ENCODE measurements at regions not wholly inside any gene's neighbourhood (a gene's known extent, or its start where the extent isn't known, plus 50 kb on each side); places are given as distances from the start of the nearest gene placed in this dataset.
"Not testable (repeated sequence)": the region's sequence is repeated elsewhere in the genome, so short reads cannot be mapped to it uniquely, and the experiment has no call there.

DNA sequence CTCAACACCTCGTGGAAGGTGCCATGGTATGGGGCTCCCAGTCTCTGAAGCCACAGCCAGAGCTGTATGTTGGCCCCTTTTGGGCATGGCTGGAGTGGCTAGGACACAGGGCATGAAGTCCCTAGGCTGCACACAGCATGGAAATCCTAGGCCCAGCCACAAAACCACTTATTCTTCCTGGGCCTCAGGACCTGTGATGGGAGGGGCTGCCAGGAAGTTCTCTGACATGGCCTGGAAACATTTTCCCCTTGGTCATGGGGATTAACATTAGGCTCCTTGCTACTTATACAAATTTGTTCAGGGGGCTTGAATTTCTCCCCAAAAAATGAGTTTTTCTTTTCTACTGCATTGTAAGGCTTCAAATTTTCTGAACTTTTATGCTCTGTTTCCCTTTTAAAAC is 2091.2 kb upstream of the ACO1 start:
- no peak for DNase-seq (ENCODE audit: low read depth)

DNA sequence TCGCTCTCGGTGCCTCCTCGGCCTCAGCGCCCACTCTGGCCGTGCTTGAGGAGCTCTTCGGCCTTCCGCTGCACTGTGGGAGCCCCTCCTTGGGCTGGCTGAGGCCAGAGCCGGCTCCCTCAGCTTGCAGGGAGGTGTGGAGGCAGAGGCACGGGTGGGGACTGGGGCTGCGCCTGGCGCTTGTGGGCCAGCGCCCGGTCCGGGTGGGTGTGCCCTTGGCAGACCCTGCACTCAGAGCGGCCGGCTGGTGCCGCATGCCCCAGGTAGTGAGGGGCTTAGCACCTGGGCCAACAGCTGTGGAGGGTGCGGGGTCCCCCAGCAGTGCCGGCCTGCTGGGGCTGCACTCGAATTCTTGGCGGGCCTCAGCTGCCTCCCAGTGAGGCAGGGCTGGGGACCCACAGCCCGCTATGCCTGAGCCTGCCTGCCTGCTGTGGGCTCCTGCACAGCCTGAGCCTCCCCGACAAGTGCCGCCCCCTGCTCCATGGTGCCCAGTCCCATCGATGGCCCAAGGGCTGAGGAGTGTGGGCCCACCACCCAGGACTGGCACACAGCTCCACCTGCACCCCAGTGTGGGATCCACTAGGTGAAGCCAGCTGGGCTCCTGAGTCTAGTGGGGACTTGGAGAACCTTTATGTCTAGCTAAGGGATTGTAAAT is 2085.2 kb upstream of the ACO1 start:
- DNase-seq (ENCODE audit: low read depth), result no peak

- DNase-seq (ENCODE audit: low read depth), result no peak
Observed at GRCh38 chr9:30301271-30301963, 2083.0 kb upstream of the ACO1 start.

- DNase-seq (ENCODE audit: low read depth), result no peak
Observed at GRCh38 chr9:30310711-30311110, 2073.7 kb upstream of the ACO1 start.

- DNase-seq (ENCODE audit: low read depth), result no peak
Observed at GRCh38 chr9:30329431-30329830, 2055.0 kb upstream of the ACO1 start.

DNA sequence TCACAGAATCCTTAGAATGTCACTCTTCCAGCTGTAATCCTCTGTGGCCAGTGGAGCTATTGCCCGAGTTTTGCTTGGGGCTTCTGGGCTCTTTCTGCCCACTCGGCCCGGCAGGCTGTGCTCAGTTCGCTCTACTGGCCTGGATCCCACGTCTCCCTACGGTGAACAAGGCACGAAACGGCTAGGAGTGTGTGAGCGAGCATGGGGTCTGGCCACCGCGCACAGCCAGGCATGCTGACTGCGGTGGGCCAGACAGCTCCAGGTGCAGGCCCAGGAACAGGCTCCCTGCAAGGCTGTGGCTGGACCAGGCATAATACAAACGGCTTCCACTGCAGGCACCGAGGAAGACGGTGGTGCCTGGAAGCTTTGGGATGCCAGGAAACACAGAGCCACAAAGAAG is 2035.5 kb upstream of the ACO1 start:
- DNase-seq (ENCODE audit: low read depth), result no peak

GRCh38 chr9:30349526-30350513 is 2034.6 kb upstream of the ACO1 start:
- DNase-seq (ENCODE audit: low read depth), result peak; percentile 8

GRCh38 chr9:30356221-30356620 is 2028.2 kb upstream of the ACO1 start:
- no peak for DNase-seq (ENCODE audit: low read depth)

DNA sequence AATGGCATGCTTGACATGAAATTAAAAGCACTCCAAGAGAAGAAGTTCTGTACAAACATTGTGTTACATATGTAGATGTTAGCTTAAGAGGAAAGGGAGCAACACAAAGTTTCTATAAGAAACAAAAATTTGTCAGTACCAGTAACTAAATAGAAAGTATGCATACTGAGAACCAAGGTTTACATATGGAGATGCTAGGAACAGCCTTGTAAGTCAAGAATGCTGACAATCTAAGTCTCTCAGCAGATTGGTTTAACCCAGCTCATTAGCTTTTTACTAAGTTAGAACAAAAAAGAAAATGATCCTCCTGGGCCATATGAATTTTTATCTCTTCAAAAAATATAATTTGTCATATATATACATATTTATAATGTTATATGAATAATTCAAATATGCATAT is 2022.1 kb upstream of the ACO1 start:
- DNase-seq (ENCODE audit: low read depth), result no peak

GRCh38 chr9:30366140-30366539 is 2018.3 kb upstream of the ACO1 start:
- not testable (repeated sequence) for DNase-seq (ENCODE audit: low read depth)

GRCh38 chr9:30382271-30382670 is 2002.2 kb upstream of the ACO1 start:
- no peak for DNase-seq (ENCODE audit: low read depth)

- DNase-seq (ENCODE audit: low read depth), result no peak
Observed at GRCh38 chr9:30410273-30410672, 1974.2 kb upstream of the ACO1 start.

DNA sequence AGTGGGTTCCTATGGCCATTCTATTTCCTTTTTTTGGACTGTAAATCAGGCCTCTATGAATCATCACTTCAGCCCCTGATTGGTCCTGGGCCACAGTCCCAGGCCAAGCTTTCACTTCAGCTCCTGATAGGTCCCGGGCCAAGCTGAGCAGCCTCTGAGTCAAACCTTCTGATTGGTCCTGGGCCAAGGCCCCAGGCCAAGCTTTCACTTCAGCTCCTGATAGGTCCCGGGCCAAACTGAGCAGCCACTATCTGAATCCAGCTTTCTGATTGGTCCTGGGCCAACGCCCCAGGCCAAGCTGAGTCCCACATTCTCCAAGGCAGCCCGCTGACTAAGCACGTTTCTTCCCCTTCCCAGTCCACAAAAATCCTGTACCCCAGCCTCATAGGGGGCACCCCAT is 1972.9 kb upstream of the ACO1 start:
- DNase-seq (ENCODE audit: low read depth), result no peak

- DNase-seq (ENCODE audit: low read depth), result no peak
Observed at GRCh38 chr9:30459156-30459555, 1925.3 kb upstream of the ACO1 start.

DNA sequence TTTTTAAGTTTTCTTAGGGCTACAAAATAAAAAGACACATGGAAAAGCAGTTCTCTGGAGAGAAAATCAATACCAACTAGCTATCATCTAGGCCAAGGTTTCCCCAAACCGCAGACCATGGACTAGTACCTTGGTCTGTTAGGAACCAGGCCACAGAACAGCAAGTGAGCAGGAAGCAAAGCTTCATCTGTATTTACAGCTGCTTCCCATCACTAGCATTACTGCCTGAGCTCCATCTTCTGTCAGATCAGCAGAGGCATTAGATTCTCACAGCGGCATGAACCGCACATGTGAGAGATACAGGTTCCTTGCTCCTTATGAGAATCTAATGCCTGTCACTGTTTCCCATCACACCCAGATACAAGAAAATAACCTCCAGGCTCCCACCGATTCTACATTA is 1907.6 kb upstream of the ACO1 start:
- DNase-seq (ENCODE audit: low read depth), result no peak

- DNase-seq (ENCODE audit: low read depth), result no peak
Observed at GRCh38 chr9:30478684-30479083, 1905.8 kb upstream of the ACO1 start.

DNA sequence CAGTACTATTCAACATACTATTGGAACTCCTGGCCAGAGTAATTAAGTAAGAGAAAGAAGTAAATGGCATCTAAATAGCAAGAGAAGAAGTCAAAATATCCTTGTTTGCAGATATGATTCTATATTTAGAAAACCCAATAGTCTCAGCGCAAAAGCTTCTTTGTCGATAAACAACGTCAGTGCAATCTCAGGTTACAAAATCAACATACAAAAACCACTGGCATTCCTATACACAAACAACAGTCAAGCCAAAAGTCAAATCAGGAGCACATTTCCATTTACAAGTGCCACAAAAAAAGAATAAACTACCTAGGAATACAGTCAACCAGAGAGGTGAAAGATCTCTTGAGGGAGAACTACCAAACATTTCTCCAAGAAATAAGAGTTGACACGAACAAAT is 1901.9 kb upstream of the ACO1 start:
- DNase-seq (ENCODE audit: low read depth), result no peak

GRCh38 chr9:30484690-30485089 is 1899.8 kb upstream of the ACO1 start:
- no peak for DNase-seq (ENCODE audit: low read depth)

DNA sequence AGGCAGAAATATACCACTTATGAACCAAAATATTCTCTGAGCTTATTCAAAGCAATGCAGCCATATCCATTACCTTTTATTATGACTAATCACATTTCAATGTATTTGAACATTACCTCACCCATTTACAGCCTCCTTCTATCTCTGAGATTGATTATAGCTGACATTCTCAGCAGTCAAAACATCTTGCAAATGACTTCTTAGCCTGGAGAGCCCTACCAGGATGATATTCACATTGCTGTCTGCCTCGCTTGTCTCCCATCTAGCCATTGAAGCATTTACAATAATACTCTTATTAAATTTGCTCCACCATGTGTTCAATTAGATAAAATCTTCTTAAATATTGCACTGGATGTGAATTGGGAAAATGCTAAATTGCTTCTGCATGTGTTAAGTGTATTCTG is 1879.9 kb upstream of the ACO1 start:
- peak; percentile 2 for DNase-seq (ENCODE audit: low read depth)

GRCh38 chr9:30505311-30505710 is 1879.1 kb upstream of the ACO1 start:
- no peak for DNase-seq (ENCODE audit: low read depth)

DNA sequence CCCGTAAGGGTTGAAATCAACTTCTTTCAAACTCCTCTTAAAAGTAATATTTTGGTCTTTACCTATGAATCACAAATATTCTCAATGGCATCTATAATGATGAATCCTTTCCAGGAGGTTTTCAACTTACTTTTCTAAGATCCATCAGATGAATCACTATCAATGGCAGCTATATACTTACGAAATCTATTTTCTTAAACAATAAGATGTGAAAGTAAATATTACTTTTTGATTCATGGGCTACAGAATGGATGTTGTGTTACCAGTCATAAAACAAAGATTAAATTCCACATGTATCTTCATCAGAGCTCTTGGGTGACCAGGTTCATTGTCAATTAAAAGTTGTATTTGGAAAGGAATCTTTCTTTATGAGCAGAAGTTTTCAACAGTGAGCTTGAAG is 1877.7 kb upstream of the ACO1 start:
- no peak for DNase-seq (ENCODE audit: low read depth)

- DNase-seq (ENCODE audit: low read depth), result no peak
Observed at GRCh38 chr9:30507166-30507565, 1877.3 kb upstream of the ACO1 start.

DNA sequence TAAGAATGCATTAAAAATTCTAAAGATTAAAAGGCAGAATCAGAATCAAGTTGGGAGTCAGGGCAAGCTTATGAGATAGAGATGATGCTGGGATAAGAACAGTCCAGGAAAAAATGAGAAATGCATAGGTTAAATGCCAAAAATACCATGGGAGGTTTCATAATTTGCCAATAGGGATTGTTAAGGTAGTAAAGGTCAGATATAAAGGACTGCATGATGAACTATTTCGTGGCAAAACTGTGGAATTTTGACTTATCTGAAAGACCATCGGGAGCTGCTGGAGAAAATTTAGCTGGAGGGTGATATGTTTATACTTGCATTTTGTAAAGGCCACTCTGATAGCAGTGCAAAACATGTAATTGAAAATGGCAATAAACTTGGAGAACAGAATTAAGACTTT is 1872.8 kb upstream of the ACO1 start:
- DNase-seq (ENCODE audit: low read depth), result no peak

Measured in Daoy (cell line).